ENCODE measurements at regions not wholly inside any gene's neighbourhood (a gene's known extent, or its start where the extent isn't known, plus 50 kb on each side); places are given as distances from the start of the nearest gene placed in this dataset.
"Not testable (repeated sequence)": the region's sequence is repeated elsewhere in the genome, so short reads cannot be mapped to it uniquely, and the experiment has no call there.

- Histone ChIP-seq H3K9me3 (no peaks in the 10 kb centered on the region), H3K27me3 (peaks cover 0 to 6% (median 0%) of the 10 kb centered on the region in 3 donors), H3K4me1 (peaks cover 0 to 7% (median 0%) of the 10 kb centered on the region in 4 donors), H3K36me3 (no peaks in the 10 kb centered on the region), H3K4me3 (no peak overlapping the region), H3K27ac (no peak overlapping the region)
- WGBS, 5 donors: 47 to 70% (median 50%) methylated on average over 1 of the region's 1 CpG
- no peak for DNase-seq
- intact Hi-C loops (cut with DNase I; ENCODE audit: low total_unique reads): no loop called here
- TF ChIP-seq POLR2A (IDR thresholded peaks at IDR 0.05) (no peak), EP300 (IDR thresholded peaks at IDR 0.05) (no peak), POLR2AphosphoS5 (IDR thresholded peaks at IDR 0.05) (no peak), CTCF (IDR thresholded peaks at IDR 0.05) (no peak)
Observed at GRCh38 chr5:173487300-173487699, 129.2 kb downstream of the BOD1 start.

- no peaks in the 10 kb centered on the region for H3K27me3 ChIP-seq
- intact Hi-C loops (cut with DNase I; ENCODE audit: low total_unique reads): no loop called here
- H3K27ac ChIP-seq: peak overlapping the region in 1 of 5 donors; percentile 48
- TF ChIP-seq CTCF (IDR thresholded peaks at IDR 0.05): no peak
- no peak for TF ChIP-seq POLR2A (IDR thresholded peaks at IDR 0.05)
- peak; percentile 75 for TF ChIP-seq EP300 (IDR thresholded peaks at IDR 0.05)
- WGBS, 5 donors: 59 to 73% (median 66%) methylated on average over 6 of the region's 6 CpGs
- H3K9me3 ChIP-seq: no peaks in the 10 kb centered on the region
- H3K4me3 ChIP-seq: no peak overlapping the region
- peaks cover 0 to 7% (median 0%) of the 10 kb centered on the region in 4 donors for H3K4me1 ChIP-seq
- no peaks in the 10 kb centered on the region for H3K36me3 ChIP-seq
- DNase-seq: peak in 1 of 2 donors; percentile 55
Observed at GRCh38 chr5:173486355-173487225, 129.9 kb downstream of the BOD1 start.

- Histone ChIP-seq H3K4me1 (peaks cover 0 to 9% (median 0%) of the 10 kb centered on the region in 4 donors), H3K27ac (no peak overlapping the region), H3K36me3 (no peaks in the 10 kb centered on the region), H3K27me3 (no peaks in the 10 kb centered on the region), H3K9me3 (no peaks in the 10 kb centered on the region), H3K4me3 (no peak overlapping the region)
- TF ChIP-seq POLR2A (IDR thresholded peaks at IDR 0.05) (no peak), POLR2AphosphoS5 (IDR thresholded peaks at IDR 0.05) (no peak), EP300 (IDR thresholded peaks at IDR 0.05) (no peak), CTCF (IDR thresholded peaks at IDR 0.05) (no peak)
- no peak for DNase-seq
- intact Hi-C loops (cut with DNase I; ENCODE audit: low total_unique reads): no loop called here
- WGBS, 5 donors: 66 to 78% (median 77%) methylated on average over 9 to 10 of the region's 10 CpGs
Observed at GRCh38 chr5:173484569-173484968, 131.9 kb downstream of the BOD1 start.

- WGBS, 5 donors: 50 to 89% (median 69%) methylated on average over 3 of the region's 3 CpGs
- intact Hi-C loops (cut with DNase I; ENCODE audit: low total_unique reads); DNase-seq: not testable (repeated sequence)
Observed at GRCh38 chr5:173483599-173483998, 132.9 kb downstream of the BOD1 start.

GRCh38 chr5:173483160-173483559, 133.3 kb downstream of the BOD1 start:
- H3K27me3 ChIP-seq: peaks cover 0 to 7% (median 0%) of the 10 kb centered on the region in 3 donors
- intact Hi-C loops (cut with DNase I; ENCODE audit: low total_unique reads): no loop called here
- H3K36me3 ChIP-seq: no peaks in the 10 kb centered on the region
- H3K4me1 ChIP-seq: peaks cover 0 to 17% (median 2%) of the 10 kb centered on the region in 4 donors
- TF ChIP-seq EP300 (IDR thresholded peaks at IDR 0.05) (no peak), CTCF (IDR thresholded peaks at IDR 0.05) (no peak), POLR2A (IDR thresholded peaks at IDR 0.05) (no peak), POLR2AphosphoS5 (IDR thresholded peaks at IDR 0.05) (no peak)
- H3K9me3 ChIP-seq: no peaks in the 10 kb centered on the region
- no peak overlapping the region for H3K4me3 ChIP-seq
- 81 to 88% (median 87%) methylated on average over 4 of the region's 4 CpGs for WGBS, 5 donors
- H3K27ac ChIP-seq: no peak overlapping the region
- DNase-seq: no peak

More at GRCh38 chr5:173483599-173483998, 132.9 kb downstream of the BOD1 start:
- not testable (repeated sequence) for H3K36me3 ChIP-seq, H3K4me3 ChIP-seq, H3K27ac ChIP-seq, H3K9me3 ChIP-seq, H3K27me3 ChIP-seq
- peaks cover 0 to 13% (median under 1%) of the 10 kb centered on the region in 4 donors for H3K4me1 ChIP-seq

Data from stomach (tissue), 8 donors.